Neural progenitor cell (in vitro differentiated cells): ENCODE measurements at regions not wholly inside any gene's neighbourhood (a gene's known extent, or its start where the extent isn't known, plus 50 kb on each side); places are given as distances from the start of the nearest gene placed in this dataset.

ENCODE experiments used
- EZH2 ChIP-seq: fragments of 200-600 bp; sonication (generic); IDR thresholded peaks from 2 replicates; pipeline ENCODE4 v1.6.1; 2017; ENCODE audit warnings: antibody characterized with exemption, mild to moderate bottlenecking, moderate library complexity
- TF ChIP-seq, protein P1 (sequence below): fragments of 200-600 bp; sonication (generic); IDR thresholded peaks from 2 replicates; pipeline ENCODE4 v1.5.1; 2017; ENCODE audit warnings: antibody characterized with exemption, mild to moderate bottlenecking

DNA sequence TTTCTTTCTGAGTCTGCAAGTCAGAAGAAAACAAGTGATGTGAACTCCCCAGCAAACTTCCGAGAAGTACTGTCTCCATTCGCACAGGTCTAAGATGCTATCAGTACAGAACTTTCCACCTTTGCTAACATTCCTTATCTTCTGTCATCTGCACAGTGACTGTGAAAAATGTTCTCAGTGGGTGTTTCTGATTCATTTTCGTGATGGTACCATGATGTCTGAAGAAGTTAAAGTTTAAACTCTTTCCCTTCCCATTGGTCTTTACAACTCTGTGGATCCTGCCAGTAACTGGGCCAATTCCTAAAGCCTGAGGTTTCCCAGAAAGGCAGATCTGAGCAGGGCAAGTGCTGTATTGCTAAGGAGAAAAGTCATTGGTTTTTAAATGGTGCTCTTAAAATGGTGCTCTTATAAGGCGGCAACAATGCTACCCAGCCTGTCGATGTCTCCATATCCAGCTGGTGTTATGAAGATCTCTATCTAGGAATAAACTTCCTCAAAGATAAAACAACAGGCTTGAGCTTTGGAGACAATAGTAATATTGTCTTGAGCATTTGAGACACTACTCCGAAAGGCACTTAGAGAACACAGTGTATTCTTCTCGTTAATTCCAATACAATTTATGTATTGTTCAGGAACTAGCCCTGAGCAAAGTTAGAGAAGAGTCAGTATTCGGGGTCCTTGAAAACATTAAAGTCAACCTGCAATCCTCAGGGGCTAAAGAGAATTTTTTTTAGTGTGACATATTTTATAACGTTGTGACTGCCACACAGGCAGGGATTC, 232.3 kb downstream of the OSR1 start:
- TF ChIP-seq, protein P1, sequence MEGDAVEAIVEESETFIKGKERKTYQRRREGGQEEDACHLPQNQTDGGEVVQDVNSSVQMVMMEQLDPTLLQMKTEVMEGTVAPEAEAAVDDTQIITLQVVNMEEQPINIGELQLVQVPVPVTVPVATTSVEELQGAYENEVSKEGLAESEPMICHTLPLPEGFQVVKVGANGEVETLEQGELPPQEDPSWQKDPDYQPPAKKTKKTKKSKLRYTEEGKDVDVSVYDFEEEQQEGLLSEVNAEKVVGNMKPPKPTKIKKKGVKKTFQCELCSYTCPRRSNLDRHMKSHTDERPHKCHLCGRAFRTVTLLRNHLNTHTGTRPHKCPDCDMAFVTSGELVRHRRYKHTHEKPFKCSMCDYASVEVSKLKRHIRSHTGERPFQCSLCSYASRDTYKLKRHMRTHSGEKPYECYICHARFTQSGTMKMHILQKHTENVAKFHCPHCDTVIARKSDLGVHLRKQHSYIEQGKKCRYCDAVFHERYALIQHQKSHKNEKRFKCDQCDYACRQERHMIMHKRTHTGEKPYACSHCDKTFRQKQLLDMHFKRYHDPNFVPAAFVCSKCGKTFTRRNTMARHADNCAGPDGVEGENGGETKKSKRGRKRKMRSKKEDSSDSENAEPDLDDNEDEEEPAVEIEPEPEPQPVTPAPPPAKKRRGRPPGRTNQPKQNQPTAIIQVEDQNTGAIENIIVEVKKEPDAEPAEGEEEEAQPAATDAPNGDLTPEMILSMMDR: no peak
- TF ChIP-seq EZH2: no peak
